H9 (cell line): ENCODE measurements at regions not wholly inside any gene's neighbourhood (a gene's known extent, or its start where the extent isn't known, plus 50 kb on each side); places are given as distances from the start of the nearest gene placed in this dataset.

Source experiments
- DNase-seq: peaks from one replicate; pipeline ENCODE4 v3.0.0-alpha.2; 2017
- H2AFZ ChIP-seq: one replicate; pipeline ENCODE4 v1.6.1; 2013; ENCODE audit warnings: mild to moderate bottlenecking, low read length, control low read depth, moderate library complexity
- H2AK5ac ChIP-seq: 2 replicates; pipeline ENCODE4 v1.6.1; 2013; ENCODE audit warnings: low read length, control low read depth, mixed read lengths; ENCODE audit not compliant: insufficient read length
- H2BK120ac ChIP-seq: one replicate; pipeline ENCODE4 v1.6.1; 2013; ENCODE audit warnings: low read depth, mild to moderate bottlenecking, low read length, control low read depth, inconsistent platforms; ENCODE audit not compliant: poor library complexity, severe bottlenecking
- H2BK12ac ChIP-seq: 2 replicates; pipeline ENCODE4 v1.6.1; 2013; ENCODE audit warnings: low read length, control low read depth, mixed read lengths, low read depth; ENCODE audit not compliant: insufficient read length
- H2BK15ac ChIP-seq: 2 replicates; pipeline ENCODE4 v1.6.1; 2013; ENCODE audit warnings: low read depth, low read length, control low read depth
- H2BK20ac ChIP-seq: one replicate; pipeline ENCODE4 v1.6.1; 2013; ENCODE audit warnings: low read depth, mild to moderate bottlenecking, low read length, control low read depth, inconsistent platforms; ENCODE audit not compliant: poor library complexity, severe bottlenecking
- H2BK5ac ChIP-seq: 2 replicates; pipeline ENCODE4 v1.6.1; 2013; ENCODE audit warnings: low read length, control low read depth, mixed read lengths; ENCODE audit not compliant: insufficient read length
- H3K14ac ChIP-seq: 2 replicates; pipeline ENCODE4 v1.6.1; 2013; ENCODE audit warnings: low read length, control low read depth; ENCODE audit not compliant: insufficient read depth
- H3K18ac ChIP-seq: 2 replicates; pipeline ENCODE4 v1.6.1; 2013; ENCODE audit warnings: low read depth, mild to moderate bottlenecking, mixed read lengths, low read length, control low read depth; ENCODE audit not compliant: insufficient read length
- H3K23ac ChIP-seq: 2 replicates; pipeline ENCODE4 v1.6.1; 2013; ENCODE audit warnings: low read length, control low read depth, mixed read lengths, low read depth; ENCODE audit not compliant: insufficient read length
- H3K23me2 ChIP-seq: 2 replicates; pipeline ENCODE4 v1.6.1; 2013; ENCODE audit warnings: low read depth, mild to moderate bottlenecking, mixed read lengths, low read length, control low read depth; ENCODE audit not compliant: insufficient read length, poor library complexity, severe bottlenecking
- H3K27ac ChIP-seq: 2 replicates; pipeline ENCODE4 v1.5.1; 2013; ENCODE audit warnings: low read length, control low read depth, mixed read lengths, low read depth; ENCODE audit not compliant: insufficient read length
- H3K27me3 ChIP-seq: 2 replicates; pipeline ENCODE4 v1.6.1; 2013; ENCODE audit warnings: low read length, control low read depth, inconsistent platforms; ENCODE audit not compliant: insufficient read depth
- H3K4ac ChIP-seq: 2 replicates; pipeline ENCODE4 v1.6.1; 2013; ENCODE audit warnings: low read depth, mild to moderate bottlenecking, control low read depth, inconsistent platforms, low read length, moderate library complexity
- H3K4me1 ChIP-seq: 2 replicates; pipeline ENCODE4 v1.6.1; 2013; ENCODE audit warnings: low read length, control low read depth, inconsistent platforms; ENCODE audit not compliant: insufficient read depth
- H3K4me2 ChIP-seq: 2 replicates; pipeline ENCODE4 v1.6.1; 2013; ENCODE audit warnings: low read length, control low read depth, mixed read lengths; ENCODE audit not compliant: insufficient read length, insufficient read depth
- H3K56ac ChIP-seq: 2 replicates; pipeline ENCODE4 v1.6.1; 2013; ENCODE audit warnings: low read depth, mild to moderate bottlenecking, mixed read lengths, low read length, control low read depth; ENCODE audit not compliant: insufficient read length
- H3K79me1 ChIP-seq: 2 replicates; pipeline ENCODE4 v1.6.1; 2013; ENCODE audit warnings: low read depth, mild to moderate bottlenecking, moderate library complexity, low read length, control low read depth, inconsistent platforms; ENCODE audit not compliant: insufficient read depth, poor library complexity, severe bottlenecking
- H3K79me2 ChIP-seq: 2 replicates; pipeline ENCODE4 v1.6.1; 2013; ENCODE audit warnings: low read length, control low read depth, inconsistent platforms; ENCODE audit not compliant: insufficient read depth
- H3K9ac ChIP-seq: 2 replicates; pipeline ENCODE4 v1.6.1; 2013; ENCODE audit warnings: low read length, control low read depth, mixed read lengths; ENCODE audit not compliant: insufficient read length; ENCODE audit errors: extremely low read depth
- H3K9me3 ChIP-seq: one replicate; pipeline ENCODE4 v1.6.1; 2013; ENCODE audit warnings: low read depth, low read length, inconsistent platforms; ENCODE audit not compliant: control insufficient read depth
- H3T11ph ChIP-seq: one replicate; pipeline ENCODE4 v1.6.1; 2013; ENCODE audit warnings: mild to moderate bottlenecking, low read length, control low read depth, inconsistent platforms
- H4K20me1 ChIP-seq: one replicate; pipeline ENCODE4 v1.6.1; 2013; ENCODE audit not compliant: control insufficient read depth, insufficient read length, insufficient read depth
- H4K5ac ChIP-seq: 2 replicates; pipeline ENCODE4 v1.6.1; 2013; ENCODE audit warnings: low read depth, mild to moderate bottlenecking, mixed read lengths, low read length, control low read depth; ENCODE audit not compliant: insufficient read length
- H4K8ac ChIP-seq: replicated peaks from 2 replicates; pipeline ENCODE4 v1.6.1; 2013; ENCODE audit warnings: low read length, control low read depth, mixed read lengths, low read depth; ENCODE audit not compliant: insufficient read length
- H4K91ac ChIP-seq: 2 replicates; pipeline ENCODE4 v1.6.1; 2013; ENCODE audit warnings: low read depth, mild to moderate bottlenecking, moderate library complexity, mixed read lengths, low read length, control low read depth; ENCODE audit not compliant: insufficient read length
- H3K27ac Mint-ChIP-seq, 3 experiments: 2 replicates in 2 of 3; 3 replicates in 1 of 3; pipeline ENCODE4 v1.8.0; 2020 to 2021; ENCODE audit warnings: mixed read lengths in 3 of 3, mild to moderate bottlenecking in 1 of 3, moderate library complexity in 1 of 3
- H3K27me3 Mint-ChIP-seq: 2 replicates; pipeline ENCODE4 v1.8.0; 2021; ENCODE audit warnings: low read depth, mild to moderate bottlenecking, moderate library complexity, mixed read lengths
- H3K36me3 Mint-ChIP-seq, 3 experiments: 2 replicates in 2 of 3; 3 replicates in 1 of 3; pipeline ENCODE4 v1.8.0; 2020 to 2021; ENCODE audit warnings: low read depth in 3 of 3, mixed read lengths in 3 of 3; ENCODE audit not compliant: insufficient read depth in 1 of 3
- H3K4me1 Mint-ChIP-seq, 2 experiments: 2 replicates each; pipeline ENCODE4 v1.8.0; 2020; ENCODE audit warnings: mixed read lengths in 2 of 2
- H3K4me3 Mint-ChIP-seq, 2 experiments: 2 replicates in 1 of 2; 3 replicates in 1 of 2; pipeline ENCODE4 v1.8.0; 2020 to 2021; ENCODE audit warnings: mild to moderate bottlenecking in 2 of 2, mixed read lengths in 2 of 2, moderate library complexity in 1 of 2
- H3K9me3 Mint-ChIP-seq, 2 experiments: 2 replicates in 1 of 2; 3 replicates in 1 of 2; pipeline ENCODE4 v1.8.0; 2020; ENCODE audit warnings: mild to moderate bottlenecking in 2 of 2, mixed read lengths in 2 of 2, moderate library complexity in 1 of 2
- WGBS: extraction: QIAGEN DNeasy Blood & Tissue Kit; methylation state at CpG from one replicate; pipeline ENCODE4 v1.1.7; 2013; ENCODE audit warnings: missing lambda C conversion rate, low lambda C conversion rate, mixed read lengths; ENCODE audit not compliant: insufficient read length; ENCODE audit errors: extremely low coverage; 5-methylcytosine and 5-hydroxymethylcytosine counted together
- TF ChIP-seq, protein P1 (sequence below): fragments of 200-600 bp; sonication (generic); conservative IDR thresholded peaks from 3 replicates; pipeline ENCODE4 v1.8.0; 2021; ENCODE audit warnings: antibody characterized with exemption, mild to moderate bottlenecking

DNA sequence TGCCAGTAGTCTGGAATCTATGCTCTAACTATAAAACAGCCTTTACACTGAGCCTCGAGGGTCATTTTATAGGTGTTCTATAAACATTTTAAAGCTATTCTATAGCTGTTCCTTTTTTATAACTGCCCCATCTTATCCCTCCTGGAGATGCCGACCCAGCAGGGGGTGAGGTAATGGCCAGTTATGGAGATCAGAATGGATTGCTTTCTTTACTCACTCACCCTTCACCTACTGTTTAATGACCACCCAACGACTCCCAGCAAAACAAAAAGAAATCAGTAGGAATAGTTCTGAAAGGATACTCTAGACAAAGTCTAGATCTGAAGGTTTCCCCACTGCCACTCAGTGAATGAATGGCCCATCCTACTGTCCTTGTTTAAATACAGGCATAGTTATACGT is 1113.1 kb downstream of the FAT4 start:
- H3K9me3 ChIP-seq: no peaks in the 10 kb centered on the region
- Mint-ChIP-seq H3K27me3 (no peaks in the 10 kb centered on the region), H3K4me3 (no peak overlapping the region), H3K4me1 (peaks cover 8 to 9% of the 10 kb centered on the region in 2 experiments), H3K9me3 (no peaks in the 10 kb centered on the region; a peak in 1 of 5 replicates), H3K36me3 (no peaks in the 10 kb centered on the region), H3K27ac (peak overlapping the region in 1 of 3 experiments; percentile 23; a peak in 1 of 7 replicates)
- H4K5ac ChIP-seq: no peak overlapping the region
- no peak overlapping the region for H3K14ac ChIP-seq
- H3K4ac ChIP-seq: no peak overlapping the region
- H3K18ac ChIP-seq: no peak overlapping the region
- no peak for DNase-seq
- no peak overlapping the region for H2BK15ac ChIP-seq
- no peak overlapping the region for H2AK5ac ChIP-seq
- H2AFZ ChIP-seq: no peak overlapping the region
- no peaks in the 10 kb centered on the region for H3K23me2 ChIP-seq
- H3T11ph ChIP-seq: no peak overlapping the region
- no peak overlapping the region for H3K9ac ChIP-seq
- H2BK5ac ChIP-seq: no peak overlapping the region
- H3K27ac ChIP-seq: no peak overlapping the region
- no peaks in the 10 kb centered on the region for H3K79me1 ChIP-seq
- H4K8ac ChIP-seq: no peak overlapping the region
- H3K23ac ChIP-seq: no peak overlapping the region
- H4K91ac ChIP-seq: no peak overlapping the region
- TF ChIP-seq, protein P1, sequence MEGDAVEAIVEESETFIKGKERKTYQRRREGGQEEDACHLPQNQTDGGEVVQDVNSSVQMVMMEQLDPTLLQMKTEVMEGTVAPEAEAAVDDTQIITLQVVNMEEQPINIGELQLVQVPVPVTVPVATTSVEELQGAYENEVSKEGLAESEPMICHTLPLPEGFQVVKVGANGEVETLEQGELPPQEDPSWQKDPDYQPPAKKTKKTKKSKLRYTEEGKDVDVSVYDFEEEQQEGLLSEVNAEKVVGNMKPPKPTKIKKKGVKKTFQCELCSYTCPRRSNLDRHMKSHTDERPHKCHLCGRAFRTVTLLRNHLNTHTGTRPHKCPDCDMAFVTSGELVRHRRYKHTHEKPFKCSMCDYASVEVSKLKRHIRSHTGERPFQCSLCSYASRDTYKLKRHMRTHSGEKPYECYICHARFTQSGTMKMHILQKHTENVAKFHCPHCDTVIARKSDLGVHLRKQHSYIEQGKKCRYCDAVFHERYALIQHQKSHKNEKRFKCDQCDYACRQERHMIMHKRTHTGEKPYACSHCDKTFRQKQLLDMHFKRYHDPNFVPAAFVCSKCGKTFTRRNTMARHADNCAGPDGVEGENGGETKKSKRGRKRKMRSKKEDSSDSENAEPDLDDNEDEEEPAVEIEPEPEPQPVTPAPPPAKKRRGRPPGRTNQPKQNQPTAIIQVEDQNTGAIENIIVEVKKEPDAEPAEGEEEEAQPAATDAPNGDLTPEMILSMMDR: no peak
- no peaks in the 10 kb centered on the region for H3K79me2 ChIP-seq
- H3K27me3 ChIP-seq: no peaks in the 10 kb centered on the region
- H2BK20ac ChIP-seq: no peak overlapping the region
- no peak overlapping the region for H2BK120ac ChIP-seq
- H2BK12ac ChIP-seq: no peak overlapping the region
- no peaks in the 10 kb centered on the region for H3K4me1 ChIP-seq
- no peak overlapping the region for H3K4me2 ChIP-seq
- no peak overlapping the region for H3K56ac ChIP-seq
- WGBS: no CpG with 5 or more reads among the region's 4 CpGs
- no peaks in the 10 kb centered on the region for H4K20me1 ChIP-seq
